ENCODE measurements at regions not wholly inside any gene's neighbourhood (a gene's known extent, or its start where the extent isn't known, plus 50 kb on each side); places are given as distances from the start of the nearest gene placed in this dataset.
A peak's percentile ranks its signal among the peaks of the same experiment; 100 is the strongest.

- no peak for DNase-seq
Measured at GRCh38 chr11:128215238-128215882, 372.0 kb downstream of the ETS1 start.

GRCh38 chr11:128214263-128214662, 373.1 kb downstream of the ETS1 start:
- DNase-seq = no peak

GRCh38 chr11:128213461-128213860, 373.9 kb downstream of the ETS1 start:
- no peak for DNase-seq

- DNase-seq = no peak
Measured at GRCh38 chr11:128212324-128212723, 375.0 kb downstream of the ETS1 start.

GRCh38 chr11:128210148-128210940, 377.0 kb downstream of the ETS1 start:
- no peak for DNase-seq

GRCh38 chr11:128209138-128209435, 378.3 kb downstream of the ETS1 start:
- DNase-seq = no peak

- DNase-seq = no peak
Measured at GRCh38 chr11:128208329-128209137, 378.8 kb downstream of the ETS1 start.

GRCh38 chr11:128207861-128208321, 379.5 kb downstream of the ETS1 start:
- DNase-seq = no peak

GRCh38 chr11:128206461-128206860, 380.9 kb downstream of the ETS1 start:
- DNase-seq = no peak

GRCh38 chr11:128205796-128206195, 381.6 kb downstream of the ETS1 start:
- no peak for DNase-seq

GRCh38 chr11:128204898-128205297, 382.5 kb downstream of the ETS1 start:
- DNase-seq = no peak

- no peak for DNase-seq
Measured at GRCh38 chr11:128201801-128202200, 385.6 kb downstream of the ETS1 start.

- peak in 1 of 2 experiments; percentile 39 for DNase-seq
Measured at GRCh38 chr11:128201009-128201408, 386.3 kb downstream of the ETS1 start.

GRCh38 chr11:128200467-128200866, 386.9 kb downstream of the ETS1 start:
- DNase-seq = no peak

GRCh38 chr11:128198216-128198772, 389.1 kb downstream of the ETS1 start:
- DNase-seq = no peak

- DNase-seq = no peak
Measured at GRCh38 chr11:128196235-128196634, 391.1 kb downstream of the ETS1 start.

- no peak for DNase-seq
Measured at GRCh38 chr11:128195756-128196155, 391.6 kb downstream of the ETS1 start.

- DNase-seq = peak; percentile 29 to 49
Measured at GRCh38 chr11:128195057-128195751, 392.2 kb downstream of the ETS1 start.

GRCh38 chr11:128194216-128194615, 393.1 kb downstream of the ETS1 start:
- DNase-seq = no peak

GRCh38 chr11:128193615-128194014, 393.7 kb downstream of the ETS1 start:
- DNase-seq = no peak

GRCh38 chr11:128190312-128190711, 397.0 kb downstream of the ETS1 start:
- DNase-seq = no peak

GRCh38 chr11:128189823-128190222, 397.5 kb downstream of the ETS1 start:
- DNase-seq = no peak

Data from activated CD4-positive, alpha-beta T cell treated with anti-CD3 and anti-CD28 coated beads, Interleukin-2, amount 50 U/mL, for 48 hours (primary cell).